ENCODE measurements at regions not wholly inside any gene's neighbourhood (a gene's known extent, or its start where the extent isn't known, plus 50 kb on each side); places are given as distances from the start of the nearest gene placed in this dataset.
"Not testable (repeated sequence)": the region's sequence is repeated elsewhere in the genome, so short reads cannot be mapped to it uniquely, and the experiment has no call there.

GRCh38 chr3:144477593-144477992 lies 506.0 kb downstream of the DIPK2A start:
- no peak for DNase-seq

DNA sequence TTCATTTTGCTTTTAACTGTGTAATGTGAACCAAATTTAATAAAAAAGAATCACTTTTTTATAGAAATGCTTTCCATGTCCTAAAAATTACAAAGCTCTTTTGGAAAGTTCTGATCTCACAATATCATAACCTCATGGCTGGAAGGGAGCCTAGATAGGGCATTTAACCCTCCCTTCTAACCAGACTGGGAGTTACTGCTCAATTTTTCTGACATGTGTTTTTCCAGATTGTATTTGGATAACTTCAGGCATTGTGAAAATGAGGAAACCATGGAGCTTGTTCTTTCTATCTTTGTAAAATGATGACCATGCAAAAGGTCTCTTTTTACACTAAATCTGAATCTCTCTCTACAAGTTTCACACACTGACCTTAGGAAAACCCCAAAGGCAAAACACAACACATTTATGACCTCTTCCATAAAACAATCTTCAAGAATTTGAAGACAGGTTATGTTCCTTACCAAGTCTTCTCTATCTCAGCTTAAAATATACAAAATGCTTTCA lies 508.8 kb downstream of the DIPK2A start:
- DNase-seq: no peak

- no peak for DNase-seq
Measured at GRCh38 chr3:144482876-144483275, 511.3 kb downstream of the DIPK2A start.

- no peak for DNase-seq
Measured at GRCh38 chr3:144487011-144487410, 515.4 kb downstream of the DIPK2A start.

- no peak for DNase-seq
Measured at GRCh38 chr3:144488927-144489326, 517.3 kb downstream of the DIPK2A start.

GRCh38 chr3:144491333-144491732 lies 519.7 kb downstream of the DIPK2A start:
- DNase-seq: no peak

GRCh38 chr3:144494651-144495050 lies 523.0 kb downstream of the DIPK2A start:
- DNase-seq: not testable (repeated sequence)

DNA sequence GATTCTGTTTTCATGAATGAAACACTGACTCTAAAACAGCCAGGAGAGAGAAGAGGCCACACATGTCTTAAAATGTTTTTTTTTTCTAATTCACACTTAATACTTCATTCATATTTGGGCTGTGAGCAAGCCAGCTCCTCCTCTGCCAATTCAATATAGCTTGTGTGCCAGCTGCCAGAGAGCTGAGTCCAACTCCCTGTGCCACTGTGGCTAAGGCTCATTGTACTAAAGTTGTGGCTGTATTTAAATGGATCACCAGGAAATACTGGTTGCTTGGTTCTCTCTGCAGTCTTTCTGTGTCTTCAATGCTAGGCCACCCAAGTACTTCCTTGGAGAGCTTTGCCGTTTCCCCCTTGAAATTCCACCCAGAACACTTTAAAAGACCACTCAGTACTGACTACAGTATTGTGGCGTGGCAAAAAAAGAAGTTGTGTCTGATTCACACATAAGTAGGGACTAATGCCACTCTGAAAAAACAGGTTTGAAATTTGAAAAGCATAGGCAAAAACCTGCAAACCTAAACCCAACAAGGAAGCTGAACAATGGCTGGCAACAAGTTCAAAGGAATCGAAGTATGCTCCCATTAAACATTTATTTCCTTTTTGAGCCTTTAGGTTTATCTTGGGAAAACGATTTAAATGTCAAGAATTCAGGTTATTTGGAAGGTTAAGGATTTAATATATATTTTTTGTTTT lies 524.7 kb downstream of the DIPK2A start:
- DNase-seq: no peak

GRCh38 chr3:144497452-144497851 lies 525.8 kb downstream of the DIPK2A start:
- DNase-seq: no peak

DNA sequence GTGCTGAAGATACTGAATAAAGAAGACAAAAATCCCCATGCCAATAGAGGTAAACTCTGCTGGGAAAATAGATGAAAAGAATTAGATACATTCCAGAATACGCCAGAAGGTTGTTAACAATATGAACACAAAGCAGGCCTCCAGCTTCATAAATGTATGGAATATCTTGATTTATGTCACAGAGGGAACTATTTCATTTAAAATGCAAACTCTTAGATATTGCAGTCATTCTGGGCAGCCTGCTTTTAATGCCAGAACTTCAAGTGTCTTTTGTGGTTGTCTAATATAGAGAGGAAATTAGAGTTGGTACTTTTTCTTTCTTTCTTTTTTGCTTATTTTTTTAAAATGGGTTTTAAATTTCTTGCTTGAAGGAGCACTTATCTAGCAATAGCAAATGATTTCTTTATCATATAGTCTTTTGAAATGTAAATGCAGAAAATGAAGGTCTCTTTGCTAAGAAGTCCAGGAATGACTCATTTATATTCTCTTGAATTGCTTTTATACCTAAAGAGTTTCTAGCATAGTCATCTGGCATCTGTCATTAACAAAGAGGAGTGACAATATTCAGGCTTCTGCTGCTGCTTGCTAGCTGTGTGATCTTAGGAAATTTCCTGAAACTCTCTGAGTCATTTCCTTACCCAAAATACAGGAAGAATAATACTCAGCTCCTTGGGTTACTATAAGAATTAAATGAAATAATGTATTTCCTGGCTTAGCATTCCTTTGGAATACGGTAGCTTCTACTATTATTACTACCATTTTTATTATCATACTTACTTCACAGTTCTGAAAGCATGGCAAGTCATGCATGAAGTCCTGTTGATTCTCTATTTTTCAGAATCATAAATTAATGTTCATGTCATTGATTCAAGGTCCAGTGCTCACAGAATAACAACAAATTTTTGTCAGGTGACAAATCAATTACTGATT lies 527.6 kb downstream of the DIPK2A start:
- DNase-seq: no peak

DNA sequence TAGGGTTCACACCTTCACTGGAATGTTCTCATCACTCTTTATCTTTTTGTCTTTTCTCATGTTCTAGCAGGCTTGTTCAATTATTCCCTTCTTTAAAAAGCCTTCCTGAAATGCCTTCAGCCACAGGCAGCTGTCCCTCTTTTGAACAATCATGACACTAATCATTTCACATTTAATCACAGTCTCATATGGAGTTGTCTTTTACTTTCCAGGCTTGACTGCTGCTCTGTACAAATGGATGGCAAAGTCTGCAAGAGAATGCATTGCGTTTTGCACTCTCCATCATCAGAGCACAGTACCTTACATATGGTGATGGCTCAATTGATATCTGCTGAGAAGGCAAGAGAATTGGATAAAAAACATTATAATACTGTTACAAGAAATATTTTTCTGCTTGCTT lies 529.8 kb downstream of the DIPK2A start:
- no peak for DNase-seq

- no peak for DNase-seq
Measured at GRCh38 chr3:144502402-144502801, 530.8 kb downstream of the DIPK2A start.

- not testable (repeated sequence) for DNase-seq
Measured at GRCh38 chr3:144506375-144506774, 534.8 kb downstream of the DIPK2A start.

DNA sequence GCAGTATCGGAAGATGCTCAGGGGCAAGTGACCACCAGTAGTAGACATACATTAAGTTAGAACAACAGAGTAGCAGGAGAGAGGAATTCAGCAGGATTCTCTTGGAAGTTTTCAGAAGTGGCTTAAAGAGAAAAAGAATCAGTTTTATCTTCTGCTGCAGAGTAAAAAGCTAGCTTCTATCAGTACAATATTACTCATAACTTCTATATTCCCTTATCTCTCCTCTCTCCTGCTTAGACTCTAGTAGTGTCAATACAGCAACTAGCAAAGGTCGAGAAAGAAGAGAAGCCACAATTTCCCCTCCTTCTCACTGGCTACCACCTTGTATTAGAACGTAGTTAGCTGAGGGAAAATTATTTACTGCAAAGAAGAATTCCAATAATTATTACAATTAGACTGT lies 539.7 kb downstream of the DIPK2A start:
- no peak for DNase-seq

DNA sequence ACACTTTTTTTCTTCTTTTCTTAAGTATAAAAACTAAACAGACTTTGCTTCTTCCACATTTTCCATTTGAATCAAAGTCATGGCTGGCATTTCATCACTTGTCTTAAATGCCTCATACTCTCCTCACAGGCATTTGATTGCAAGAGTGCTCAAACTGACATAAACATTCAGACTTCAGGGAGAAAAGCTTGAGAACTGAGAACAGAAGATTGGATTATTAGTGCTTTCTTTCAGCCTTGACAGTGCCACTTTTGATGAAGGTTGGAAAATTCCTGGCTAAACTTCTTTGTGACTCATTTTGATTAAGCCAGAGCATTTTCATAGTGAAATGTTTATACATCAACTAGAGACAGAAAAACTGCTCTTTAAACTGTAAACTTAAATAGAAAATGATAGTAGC lies 544.4 kb downstream of the DIPK2A start:
- no peak for DNase-seq

GRCh38 chr3:144516589-144516988 lies 545.0 kb downstream of the DIPK2A start:
- no peak for DNase-seq

DNA sequence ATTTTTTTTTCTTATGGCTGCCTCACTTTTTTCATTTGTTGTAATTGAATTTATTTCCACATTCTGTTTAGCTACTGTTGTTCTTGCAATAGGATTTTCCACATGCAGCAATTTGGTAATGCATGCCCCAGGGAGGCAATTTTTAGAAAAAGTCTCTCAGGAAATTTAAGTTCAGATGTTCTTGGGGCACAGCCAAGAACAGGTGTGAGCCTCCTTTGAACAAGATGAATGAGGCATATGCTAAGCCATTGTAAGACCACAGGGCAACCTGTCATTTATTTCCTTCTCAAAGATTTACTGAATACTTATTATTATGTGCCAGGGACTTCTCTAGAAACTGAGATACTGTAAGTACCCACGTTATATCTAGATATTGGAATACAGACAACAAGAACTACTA lies 549.5 kb downstream of the DIPK2A start:
- DNase-seq: no peak

DNA sequence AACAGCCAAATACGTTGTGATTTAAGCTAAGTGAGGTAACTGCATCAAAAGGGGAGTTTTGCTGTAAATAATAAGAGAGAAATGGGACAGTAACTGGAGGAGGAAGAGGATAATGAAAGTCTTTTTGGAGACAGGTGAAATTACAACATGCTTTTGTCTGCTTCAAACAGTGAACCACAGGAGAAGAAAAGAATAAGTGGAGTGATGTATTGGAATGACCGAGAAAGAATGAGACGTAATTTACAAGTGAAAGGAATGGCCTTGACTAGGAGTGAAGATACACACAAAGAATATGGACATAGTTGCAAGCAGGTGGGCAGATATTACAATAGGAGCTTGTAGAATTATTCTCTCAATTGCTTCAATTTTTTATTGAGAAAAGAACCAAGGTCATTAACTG lies 550.8 kb downstream of the DIPK2A start:
- DNase-seq: no peak

GRCh38 chr3:144523396-144523795 lies 551.8 kb downstream of the DIPK2A start:
- DNase-seq: no peak

GRCh38 chr3:144524531-144524930 lies 552.9 kb downstream of the DIPK2A start:
- DNase-seq: no peak

DNA sequence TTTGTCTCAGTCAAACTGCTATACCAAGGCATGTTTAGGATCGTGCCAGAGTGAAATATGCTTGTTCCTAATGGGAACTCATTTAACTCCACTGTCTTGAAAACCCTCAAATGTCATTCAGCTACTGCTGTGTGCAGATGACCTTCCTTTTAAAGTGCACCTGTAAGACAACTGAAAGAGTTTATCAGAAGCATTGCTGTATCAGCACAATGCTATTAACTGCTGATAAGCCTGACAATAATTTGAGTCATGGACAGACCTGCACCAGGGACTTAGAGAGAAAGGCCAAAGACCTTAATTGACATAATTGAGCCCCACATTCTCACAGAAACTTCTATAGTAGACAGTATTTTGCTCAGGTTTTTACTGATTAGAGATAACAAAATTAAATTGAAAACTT lies 557.9 kb downstream of the DIPK2A start:
- no peak for DNase-seq

- no peak for DNase-seq
Measured at GRCh38 chr3:144544871-144545270, 573.2 kb downstream of the DIPK2A start.

GRCh38 chr3:144546539-144546938 lies 574.9 kb downstream of the DIPK2A start:
- no peak for DNase-seq

GRCh38 chr3:144548346-144548745 lies 576.7 kb downstream of the DIPK2A start:
- no peak for DNase-seq
